PC-9 (cell line): ENCODE measurements at regions not wholly inside any gene's neighbourhood (a gene's known extent, or its start where the extent isn't known, plus 50 kb on each side); places are given as distances from the start of the nearest gene placed in this dataset.
A peak's percentile ranks its signal among the peaks of the same experiment; 100 is the strongest.

Experiments used
- BruUV-seq: library from RNA; stranded (reverse); fragments of 400-500 nt; replicated peaks from 2 replicates; lab custom pipeline; 2021; lab: Mats Ljungman, UMichigan
- CTCF ChIA-PET: fragments of 300-600 bp; sonication (Branson Sonifier 250); formaldehyde crosslinking; loops from one replicate; lab custom pipeline; 2022; ENCODE audit warnings: antibody characterized with exemption; lab: Charles Lee
- POLR2A ChIA-PET: fragments of 300-600 bp; sonication (Branson Sonifier 250); formaldehyde crosslinking; loops from one replicate; lab custom pipeline; 2022; ENCODE audit warnings: antibody characterized with exemption; ENCODE audit not compliant: unreplicated experiment; lab: Charles Lee
- DNase-seq, 2 experiments: peaks; one replicate each; pipeline versions ENCODE4 v3.0.0 to v3.0.0-alpha.2; 2015 to 2022; ENCODE audit warnings: mixed read lengths in 1 of 2
- H2AFZ ChIP-seq: fragments of 200-600 bp; sonication (generic); 2 replicates; pipeline ENCODE4 v1.8.1; 2017; ENCODE audit warnings: antibody characterized with exemption
- H3F3A ChIP-seq: fragments of 200-600 bp; sonication (generic); 2 replicates; pipeline ENCODE4 v1.8.1; 2017; ENCODE audit warnings: antibody characterized with exemption, mild to moderate bottlenecking, low read depth; ENCODE audit not compliant: insufficient read depth
- H3K27ac ChIP-seq: fragments of 200-600 bp; sonication (generic); 2 replicates; pipeline ENCODE4 v1.6.1; 2016; ENCODE audit warnings: mixed run types
- H3K27me3 ChIP-seq: fragments of 200-600 bp; sonication (generic); 2 replicates; pipeline ENCODE4 v1.6.1; 2016; ENCODE audit warnings: low read depth, mixed run types; ENCODE audit not compliant: insufficient read depth
- H3K36me3 ChIP-seq: fragments of 200-600 bp; sonication (generic); 2 replicates; pipeline ENCODE4 v1.6.1; 2016; ENCODE audit warnings: low read depth, mixed run types
- H3K4me1 ChIP-seq: fragments of 200-600 bp; sonication (generic); replicated peaks from 2 replicates; pipeline ENCODE4 v1.6.1; 2016; ENCODE audit warnings: mixed run types; ENCODE audit not compliant: insufficient read depth
- H3K4me2 ChIP-seq: fragments of 200-600 bp; sonication (generic); 2 replicates; pipeline ENCODE4 v1.6.1; 2017; ENCODE audit warnings: mixed run types
- H3K4me3 ChIP-seq: fragments of 200-600 bp; sonication (generic); 2 replicates; pipeline ENCODE4 v1.6.1; 2016; ENCODE audit warnings: mixed run types
- H3K79me2 ChIP-seq: fragments of 200-600 bp; sonication (generic); 2 replicates; pipeline ENCODE4 v1.6.1; 2017; ENCODE audit warnings: low read depth, mixed run types
- H3K9me2 ChIP-seq: fragments of 200-600 bp; sonication (generic); 2 replicates; pipeline ENCODE4 v1.8.1; 2017; ENCODE audit warnings: mild to moderate bottlenecking; ENCODE audit not compliant: insufficient read depth
- H3K9me3 ChIP-seq: fragments of 200-600 bp; sonication (generic); 2 replicates; pipeline ENCODE4 v1.8.1; 2016; ENCODE audit warnings: low read depth; ENCODE audit not compliant: insufficient read depth
- H4K20me1 ChIP-seq: fragments of 200-600 bp; sonication (generic); 2 replicates; pipeline ENCODE4 v1.8.1; 2017; ENCODE audit not compliant: insufficient read depth
- CTCF ChIP-seq: fragments of 200-600 bp; sonication (generic); conservative IDR thresholded peaks from 2 replicates; pipeline ENCODE4 v1.6.1; 2017; ENCODE audit warnings: mixed run types, antibody characterized with exemption, mild to moderate bottlenecking, moderate library complexity
- EZH2 ChIP-seq: fragments of 200-600 bp; sonication (generic); IDR thresholded peaks from 2 replicates; pipeline ENCODE4 v1.8.0; 2017; ENCODE audit warnings: antibody characterized with exemption, low read depth
- intact Hi-C: fragments of 100-400 bp; cut with micrococcal nuclease; formaldehyde crosslinking; loops from one replicate; pipeline ENCODE4 v1.10.0; 2022; ENCODE audit not compliant: unreplicated experiment

GRCh38 chr5:167036585-167036984 lies 1254.9 kb upstream of the WWC1 start:
- Histone ChIP-seq H2AFZ (no peak overlapping the region), H3K9me3 (no peaks in the 10 kb centered on the region), H3F3A (no peaks in the 10 kb centered on the region), H3K27ac (no peak overlapping the region), H3K9me2 (no peaks in the 10 kb centered on the region), H3K79me2 (no peaks in the 10 kb centered on the region), H3K27me3 (peaks cover 26% of the 10 kb centered on the region), H3K4me1 (no peaks in the 10 kb centered on the region), H3K36me3 (no peaks in the 10 kb centered on the region), H4K20me1 (no peaks in the 10 kb centered on the region), H3K4me2 (no peak overlapping the region), H3K4me3 (no peak overlapping the region)
- intact Hi-C loops: no loop called here
- TF ChIP-seq EZH2 (no peak), CTCF (no peak)
- CTCF ChIA-PET: no interaction called here
- no peak for DNase-seq
- POLR2A ChIA-PET: no interaction called here
- BruUV-seq: no TSS peak

- Histone ChIP-seq H3K36me3 (no peaks in the 10 kb centered on the region), H3K27ac (no peak overlapping the region), H3K4me1 (no peaks in the 10 kb centered on the region), H4K20me1 (no peaks in the 10 kb centered on the region), H2AFZ (no peak overlapping the region), H3K27me3 (peaks cover 1% of the 10 kb centered on the region; the same call in 1 of the 2 replicates), H3K4me2 (no peak overlapping the region), H3F3A (no peaks in the 10 kb centered on the region), H3K9me2 (no peaks in the 10 kb centered on the region), H3K4me3 (no peak overlapping the region), H3K9me3 (no peaks in the 10 kb centered on the region), H3K79me2 (no peaks in the 10 kb centered on the region)
- POLR2A ChIA-PET: no interaction called here
- no peak for TF ChIP-seq EZH2
- TF ChIP-seq CTCF: peak; percentile 68
- DNase-seq: peak in 1 of 2 experiments; percentile 6
- intact Hi-C loops: no loop called here
- CTCF ChIA-PET: no interaction called here
- BruUV-seq: no TSS peak
These were observed 1242.3 kb upstream of the WWC1 start for GRCh38 chr5:167049043-167049663.

- intact Hi-C loops: no loop called here
- H3F3A ChIP-seq: no peaks in the 10 kb centered on the region
- TF ChIP-seq CTCF (no peak), EZH2 (no peak)
- DNase-seq: no peak
- ChIA-PET CTCF (no interaction called here), POLR2A (no interaction called here)
- H3K27ac ChIP-seq: no peak overlapping the region
- no peaks in the 10 kb centered on the region for H3K79me2 ChIP-seq
- no peaks in the 10 kb centered on the region for H3K4me1 ChIP-seq
- no peaks in the 10 kb centered on the region for H3K9me2 ChIP-seq
- BruUV-seq: no TSS peak
- H3K36me3 ChIP-seq: no peaks in the 10 kb centered on the region
- H3K27me3 ChIP-seq: no peaks in the 10 kb centered on the region
- H4K20me1 ChIP-seq: no peaks in the 10 kb centered on the region
- no peak overlapping the region for H3K4me3 ChIP-seq
- no peak overlapping the region for H3K4me2 ChIP-seq
- H2AFZ ChIP-seq: no peak overlapping the region
- no peaks in the 10 kb centered on the region for H3K9me3 ChIP-seq
These were observed 1241.5 kb upstream of the WWC1 start for GRCh38 chr5:167049771-167050567.
